ENCODE measurements at regions not wholly inside any gene's neighbourhood (a gene's known extent, or its start where the extent isn't known, plus 50 kb on each side); places are given as distances from the start of the nearest gene placed in this dataset.

GRCh38 chr7:85508642-85509410 lies 322.0 kb upstream of the SEMA3D start:
- no peak for TF ChIP-seq CTCF (IDR thresholded peaks at IDR 0.05)
- no peak for TF ChIP-seq ZFX (IDR thresholded peaks at IDR 0.05; ENCODE audit: borderline replicate concordance)
